ENCODE measurements at regions not wholly inside any gene's neighbourhood (a gene's known extent, or its start where the extent isn't known, plus 50 kb on each side); places are given as distances from the start of the nearest gene placed in this dataset.

GRCh38 chr6:78025502-78025901 lies 372.7 kb downstream of the MEI4 start:
- intact Hi-C loops (cut with DNase I): no loop called here
- ATAC-seq: no peak

GRCh38 chr6:78031228-78031627 lies 378.4 kb downstream of the MEI4 start:
- intact Hi-C loops (cut with DNase I): no loop called here
- Histone ChIP-seq H3K4me1 (no peaks in the 10 kb centered on the region), H3K4me3 (no peak overlapping the region), H3K27ac (no peak overlapping the region), H3K36me3 (no peaks in the 10 kb centered on the region), H3K27me3 (no peaks in the 10 kb centered on the region), H3K9me3 (peaks cover 0 to 3% of the 10 kb centered on the region in 2 donors)
- TF ChIP-seq CTCF (IDR thresholded peaks at IDR 0.05): no peak
- ATAC-seq (no peak), DNase-seq (no peak)

More at GRCh38 chr6:78025502-78025901, 372.7 kb downstream of the MEI4 start:
- no peaks in the 10 kb centered on the region for H3K4me1 ChIP-seq
- H3K27ac ChIP-seq: no peak overlapping the region
- no peak overlapping the region for H3K4me3 ChIP-seq
- DNase-seq: no peak
- H3K27me3 ChIP-seq: no peaks in the 10 kb centered on the region
- no peak for TF ChIP-seq CTCF (IDR thresholded peaks at IDR 0.05)
- H3K9me3 ChIP-seq: no peaks in the 10 kb centered on the region
- H3K36me3 ChIP-seq: no peaks in the 10 kb centered on the region

GRCh38 chr6:78059171-78059570 lies 406.3 kb downstream of the MEI4 start:
- no peak for TF ChIP-seq CTCF (IDR thresholded peaks at IDR 0.05)
- no peak for DNase-seq
- H3K9me3 ChIP-seq: peaks cover 0 to 8% of the 10 kb centered on the region in 2 donors
- no peaks in the 10 kb centered on the region for H3K36me3 ChIP-seq
- no peaks in the 10 kb centered on the region for H3K4me1 ChIP-seq
- no peak for ATAC-seq
- H3K4me3 ChIP-seq: no peak overlapping the region
- no peak overlapping the region for H3K27ac ChIP-seq
- no peaks in the 10 kb centered on the region for H3K27me3 ChIP-seq
- intact Hi-C loops (cut with DNase I): no loop called here

- ATAC-seq (no peak), DNase-seq (no peak)
- no peak for TF ChIP-seq CTCF (IDR thresholded peaks at IDR 0.05)
- Histone ChIP-seq H3K27ac (no peak overlapping the region), H3K4me1 (no peaks in the 10 kb centered on the region), H3K9me3 (peaks cover 0 to 4% of the 10 kb centered on the region in 2 donors), H3K4me3 (no peak overlapping the region), H3K27me3 (no peaks in the 10 kb centered on the region), H3K36me3 (no peaks in the 10 kb centered on the region)
- intact Hi-C loops (cut with DNase I): no loop called here
These were observed 410.2 kb downstream of the MEI4 start for GRCh38 chr6:78062993-78063392.

GRCh38 chr6:78076371-78076770 lies 423.5 kb downstream of the MEI4 start:
- Histone ChIP-seq H3K9me3 (peaks cover 0 to 2% of the 10 kb centered on the region in 2 donors), H3K27ac (no peak overlapping the region), H3K4me3 (no peak overlapping the region), H3K27me3 (no peaks in the 10 kb centered on the region), H3K4me1 (no peaks in the 10 kb centered on the region), H3K36me3 (no peaks in the 10 kb centered on the region)
- DNase-seq: no peak
- intact Hi-C loops (cut with DNase I): no loop called here
- no peak for ATAC-seq
- TF ChIP-seq CTCF (IDR thresholded peaks at IDR 0.05): no peak

Measured in left lung (tissue), 4 donors.